Glomerular visceral epithelial cell (primary cell): ENCODE measurements at regions not wholly inside any gene's neighbourhood (a gene's known extent, or its start where the extent isn't known, plus 50 kb on each side); places are given as distances from the start of the nearest gene placed in this dataset.
A peak's percentile ranks its signal among the peaks of the same experiment; 100 is the strongest.

Experiments used
- DNase-seq: peaks from one replicate; pipeline ENCODE4 v3.0.0-alpha.2; 2016; ENCODE audit errors: extremely low spot score

DNA sequence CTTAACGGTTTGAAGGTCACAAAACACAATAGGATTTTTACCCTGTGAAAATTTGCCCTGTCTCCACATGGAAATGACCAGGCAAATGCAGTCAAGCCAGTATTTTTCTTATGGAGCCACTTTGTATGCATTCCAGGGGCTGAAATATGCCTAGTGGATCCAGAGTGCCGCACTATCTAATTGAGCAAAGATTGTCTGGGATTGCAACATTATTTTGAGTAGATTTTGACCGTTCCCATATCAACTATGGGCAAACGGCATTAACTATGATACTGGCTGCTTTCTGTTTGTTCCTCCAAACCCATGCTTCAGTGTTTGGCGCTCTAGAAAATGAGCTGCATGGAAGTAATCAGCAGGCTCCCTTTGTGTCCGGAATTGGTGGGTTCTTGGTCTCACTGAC lies 223.0 kb downstream of the BTG1 start:
- DNase-seq: no peak

DNA sequence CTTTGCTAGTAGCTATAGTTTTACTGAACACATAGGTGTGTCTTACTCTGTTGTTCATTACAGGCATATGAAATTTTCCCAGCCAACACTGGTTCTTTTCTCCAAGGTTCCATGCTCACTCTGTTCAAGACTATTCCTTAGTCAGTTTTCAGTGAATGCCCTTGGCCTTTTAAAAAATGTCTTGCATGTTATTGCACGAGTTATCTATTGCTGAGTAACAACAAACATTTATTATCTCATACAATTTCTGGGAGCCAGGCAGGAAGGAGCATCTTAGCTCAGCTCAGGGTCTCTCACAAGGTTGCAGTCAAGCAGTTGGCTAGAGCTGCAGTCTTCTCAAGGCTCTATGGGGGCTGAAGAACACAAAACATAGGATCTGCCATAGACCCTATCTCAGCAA lies 223.5 kb downstream of the BTG1 start:
- no peak for DNase-seq

DNA sequence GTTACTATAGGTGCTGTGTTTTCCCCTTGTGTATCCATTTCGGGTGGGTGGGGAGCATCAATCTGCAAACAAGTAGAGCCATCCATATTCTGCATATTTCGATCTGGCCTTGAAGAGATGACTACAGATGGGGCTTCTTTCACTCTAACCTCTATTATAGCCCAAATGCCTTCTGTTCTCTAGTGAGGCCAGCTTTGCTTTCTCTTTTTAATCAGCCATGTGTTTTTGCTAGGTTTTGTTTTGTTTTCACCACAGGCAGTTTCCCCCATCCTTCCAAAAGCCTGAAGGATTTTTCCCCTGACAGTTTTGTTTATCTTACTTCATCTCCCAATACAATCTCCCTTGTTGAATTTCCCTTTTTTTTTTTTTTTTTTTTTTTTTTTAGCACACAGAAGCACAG lies 224.1 kb downstream of the BTG1 start:
- no peak for DNase-seq

DNA sequence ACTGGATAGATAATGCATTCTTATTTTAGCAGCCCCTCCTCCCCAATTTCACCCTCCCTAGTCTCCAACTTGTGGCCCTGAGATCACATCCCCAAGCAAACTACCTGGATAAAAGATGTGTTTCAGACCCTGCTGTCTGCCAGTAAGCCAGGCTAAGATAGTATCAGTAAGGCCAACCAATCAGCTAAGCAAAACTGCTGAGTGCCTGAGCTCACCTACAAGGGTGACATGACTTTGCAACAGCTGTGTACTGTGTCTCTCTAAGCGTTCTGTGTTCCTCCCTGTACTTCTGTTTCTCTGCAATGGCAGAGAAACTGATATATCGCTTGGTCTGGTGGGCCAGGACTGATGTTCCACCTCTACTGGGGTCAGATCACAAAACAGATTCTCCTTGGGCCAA lies 224.9 kb downstream of the BTG1 start:
- no peak for DNase-seq

DNA sequence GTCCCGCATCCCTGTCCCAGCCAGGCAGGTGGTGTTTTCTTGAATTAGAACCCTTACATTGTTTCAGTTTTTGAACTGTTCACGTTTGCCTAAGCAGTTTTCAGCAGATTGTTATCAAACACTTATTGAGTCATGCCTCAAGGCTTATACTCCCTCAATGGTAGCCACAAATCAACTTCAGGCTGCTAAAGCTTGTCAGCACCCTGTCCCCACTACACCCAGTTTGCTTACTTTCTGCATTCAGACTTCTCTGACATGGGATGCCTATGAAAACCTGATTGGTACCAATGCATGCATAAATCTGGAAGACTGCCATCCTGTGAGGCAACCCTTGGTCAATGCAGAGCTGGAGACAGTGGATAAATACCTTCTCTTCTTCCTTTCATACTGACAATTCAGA lies 225.4 kb downstream of the BTG1 start:
- no peak for DNase-seq

DNA sequence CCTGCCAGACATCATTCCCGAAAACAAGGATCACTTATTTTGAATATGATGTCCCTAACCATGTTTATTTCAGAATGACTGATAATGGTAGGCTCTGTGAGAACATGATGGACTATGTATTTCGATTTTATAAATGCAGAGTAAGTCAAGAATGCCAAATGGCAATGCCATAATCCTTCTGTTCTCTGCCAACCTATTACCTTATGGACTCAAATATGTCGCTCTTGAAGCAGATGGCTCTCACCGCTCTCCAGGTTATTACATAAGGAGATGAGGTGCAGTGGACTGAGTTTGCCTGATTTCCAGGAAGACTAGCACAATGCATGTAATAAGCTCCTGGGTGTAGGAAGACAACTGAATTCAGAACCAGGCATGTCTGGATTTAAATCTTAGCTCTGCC lies 227.2 kb downstream of the BTG1 start:
- no peak for DNase-seq

DNA sequence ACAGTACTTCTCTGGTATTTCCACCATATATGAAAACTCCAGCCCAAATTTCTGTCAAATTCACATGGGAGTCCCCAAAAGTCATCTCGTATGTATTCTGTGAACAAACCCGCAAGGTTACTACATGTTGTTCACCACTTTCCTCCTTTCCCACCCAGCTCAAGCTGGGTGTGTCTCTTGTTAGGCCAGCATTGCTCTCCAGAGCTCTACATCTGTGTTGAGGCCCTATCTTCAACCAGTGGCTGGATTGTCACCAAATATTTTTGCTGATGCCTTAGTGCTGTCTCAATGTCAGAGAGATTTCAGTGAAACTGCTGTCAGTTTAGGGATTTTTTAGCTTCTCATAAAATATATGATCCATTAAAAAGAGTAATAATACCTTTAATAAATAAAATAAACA lies 230.9 kb downstream of the BTG1 start:
- DNase-seq: no peak

DNA sequence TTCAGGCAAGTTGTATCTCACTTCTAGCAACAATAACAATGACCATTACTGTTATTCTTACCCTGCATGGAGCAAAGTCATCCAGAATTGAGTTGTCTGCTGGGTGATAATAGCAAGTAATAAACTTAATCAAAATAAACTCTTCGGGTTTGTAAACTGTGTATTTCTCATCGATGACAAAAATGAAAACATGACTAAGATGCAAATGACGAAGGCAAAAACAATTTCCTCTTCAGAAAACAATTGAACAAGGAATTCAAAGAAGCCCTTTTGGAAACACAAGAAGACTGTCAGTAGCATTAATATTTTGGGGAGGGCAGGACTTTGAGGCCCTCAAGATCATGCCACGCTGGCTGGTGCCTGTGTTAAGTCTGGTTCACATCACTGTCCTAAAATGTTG lies 232.0 kb downstream of the BTG1 start:
- DNase-seq: no peak

DNA sequence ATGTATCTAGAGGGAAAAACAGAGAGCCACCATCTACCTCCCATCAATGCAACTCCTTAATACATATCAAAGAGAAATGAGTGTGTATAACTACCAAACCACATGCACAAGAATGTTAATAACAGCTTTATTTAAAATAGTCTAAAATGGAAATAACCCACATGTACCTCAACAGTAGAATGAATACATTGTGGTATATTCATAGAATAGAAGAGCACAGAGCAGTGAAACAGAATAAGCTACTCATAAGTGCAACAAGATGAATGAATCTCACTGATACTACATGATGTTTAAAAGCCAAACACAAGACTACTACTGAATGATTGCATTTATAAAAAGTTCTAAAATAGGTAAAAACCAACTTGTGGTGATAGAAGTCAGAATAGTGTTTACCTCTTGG lies 232.5 kb downstream of the BTG1 start:
- no peak for DNase-seq

DNA sequence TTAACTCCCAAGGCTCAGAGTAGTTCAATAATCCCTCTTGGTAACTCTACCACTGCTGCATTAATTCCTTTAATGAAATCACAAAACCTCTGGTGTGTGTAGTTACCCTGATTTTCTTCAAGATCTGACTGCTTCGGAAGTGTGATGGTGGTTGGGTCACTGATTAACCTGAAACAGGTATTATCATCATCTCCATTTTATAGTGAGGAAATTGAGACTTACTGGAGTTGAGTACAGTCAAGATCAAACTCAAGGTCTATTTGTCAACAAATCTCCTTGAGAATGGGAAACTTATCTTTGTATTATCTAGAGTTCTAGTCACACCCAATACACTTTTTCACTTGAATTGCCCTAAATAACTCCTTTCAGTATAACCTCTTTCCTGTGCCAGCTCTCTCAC lies 233.5 kb downstream of the BTG1 start:
- DNase-seq: no peak

DNA sequence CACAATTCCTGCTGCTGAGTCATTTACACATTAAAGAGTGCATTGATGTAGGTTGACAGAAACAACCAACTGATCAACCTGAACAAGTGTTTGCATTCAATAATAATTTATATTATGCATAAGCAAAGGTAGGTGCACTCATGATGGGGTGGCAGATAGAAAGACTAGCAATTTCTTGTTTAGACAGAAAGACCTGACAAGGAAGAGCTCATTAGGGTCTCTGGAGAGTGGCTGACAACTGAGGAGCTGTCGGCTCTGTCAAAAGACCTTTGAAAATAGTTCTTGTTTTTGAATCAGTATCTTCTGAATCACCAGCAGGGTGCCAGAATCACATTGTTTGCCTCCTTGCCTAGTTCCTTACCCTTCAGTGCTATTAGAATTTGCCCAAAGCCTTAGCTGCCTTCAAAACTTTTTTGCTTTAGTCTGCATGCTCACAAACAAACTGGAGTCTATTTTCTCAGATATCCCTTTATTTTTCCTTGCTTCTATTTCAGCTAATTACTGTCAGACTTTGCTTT lies 234.7 kb downstream of the BTG1 start:
- no peak for DNase-seq

DNA sequence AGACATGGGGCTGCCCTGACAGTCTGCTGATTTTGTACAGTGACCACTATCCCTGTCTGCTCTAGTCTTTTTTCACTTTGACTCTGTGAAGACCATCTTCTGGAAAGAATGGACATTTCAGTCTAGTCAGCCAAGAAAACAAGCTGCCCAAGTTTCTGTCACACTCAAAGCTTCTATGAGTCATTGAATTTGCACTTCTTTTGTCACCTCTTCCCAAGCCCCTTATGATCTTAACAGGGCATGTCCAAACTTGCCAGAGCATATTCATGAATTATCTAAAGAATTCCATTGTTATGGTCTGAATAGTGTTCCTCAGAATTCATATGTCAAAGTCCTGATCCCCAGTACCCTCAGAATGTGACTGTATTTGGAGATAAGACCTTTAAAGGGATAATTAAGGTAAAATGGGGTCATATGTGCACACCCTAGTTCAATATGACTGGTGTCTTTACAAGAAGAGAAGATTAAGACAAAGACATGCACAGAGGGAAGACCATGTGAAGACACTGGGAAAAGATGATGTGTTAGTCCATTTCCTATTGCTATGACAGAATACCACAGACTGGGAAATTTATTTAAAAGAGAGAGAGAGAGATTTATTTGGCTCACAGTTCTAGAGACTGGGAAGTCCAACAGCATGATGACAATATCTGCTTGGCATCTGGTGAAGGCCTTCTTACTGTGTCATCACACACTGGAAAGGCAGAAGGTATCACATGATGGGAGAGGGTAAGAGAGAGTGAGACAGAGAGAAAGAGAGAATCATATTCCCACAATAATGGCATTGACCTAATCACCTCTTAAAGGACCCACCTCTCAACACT lies 242.6 kb downstream of the BTG1 start:
- DNase-seq: no peak

DNA sequence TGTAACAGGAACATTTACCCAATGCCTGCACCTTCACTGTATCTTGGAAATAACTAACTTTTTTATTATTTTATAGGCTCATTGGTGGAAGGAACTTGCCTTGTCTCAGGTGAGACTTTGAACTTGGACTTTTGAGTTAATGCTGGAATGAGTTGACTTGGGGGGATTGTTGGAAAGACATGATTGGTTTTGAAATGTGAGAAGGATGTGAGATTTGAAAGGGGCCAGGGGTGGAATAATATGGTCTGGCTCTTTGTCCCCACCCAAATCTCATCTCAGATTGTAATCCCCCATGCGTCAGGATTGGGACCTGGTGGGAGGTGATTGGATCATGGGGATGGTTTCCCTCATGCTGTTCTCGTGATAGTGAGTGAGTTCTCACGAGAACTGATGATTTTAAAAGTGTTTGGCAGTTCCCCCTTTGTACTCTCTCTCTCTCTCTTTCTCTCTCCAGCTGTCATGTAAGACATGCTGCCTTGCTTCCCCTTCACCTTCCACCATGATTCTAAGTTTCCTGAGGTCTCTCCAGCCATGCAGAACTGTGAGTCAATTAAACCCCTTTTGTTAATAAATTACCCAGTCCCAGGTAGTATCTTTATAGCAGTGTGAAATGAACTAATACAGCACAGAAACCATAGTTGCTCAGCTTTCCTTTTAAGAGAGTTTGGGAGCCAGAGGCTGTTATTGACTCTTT lies 244.1 kb downstream of the BTG1 start:
- DNase-seq: peak; percentile 5

DNA sequence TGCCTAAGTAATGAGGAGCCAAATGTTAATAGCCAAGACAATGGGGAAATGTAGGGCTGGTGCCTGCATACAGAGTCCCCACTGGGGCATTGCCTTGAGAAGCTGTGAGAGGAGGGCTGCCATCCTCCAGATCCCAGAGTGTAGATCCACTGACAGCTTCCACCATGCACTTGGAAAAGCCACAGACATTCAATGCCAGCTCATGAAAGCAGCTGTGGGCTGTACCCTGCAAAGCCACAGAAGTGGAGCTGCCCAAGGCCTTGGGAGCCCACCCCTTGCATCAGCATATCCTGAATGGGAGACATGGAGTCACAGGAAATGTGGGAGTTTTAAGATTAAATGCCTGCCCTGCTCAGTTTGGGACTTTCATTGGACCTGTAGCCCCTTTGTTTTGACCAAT lies 244.7 kb downstream of the BTG1 start:
- DNase-seq: no peak

DNA sequence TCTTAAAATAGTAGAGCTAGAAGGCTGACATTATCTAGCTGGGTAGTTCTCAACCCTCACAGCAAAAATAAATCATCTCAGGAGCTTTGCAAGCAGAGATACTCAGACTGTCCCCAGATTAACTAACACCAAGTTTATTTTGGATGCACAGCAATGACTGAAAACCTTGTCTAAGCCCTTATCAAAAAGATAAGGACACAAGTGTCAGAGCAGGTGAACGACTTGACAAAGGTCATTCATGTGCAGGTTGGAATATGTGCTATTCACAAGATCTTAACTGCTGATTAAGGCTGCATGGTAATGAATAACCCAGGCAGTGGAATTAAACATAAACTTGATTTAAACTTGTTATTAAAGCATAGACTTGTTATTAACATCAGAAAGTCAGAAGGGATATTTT lies 246.6 kb downstream of the BTG1 start:
- no peak for DNase-seq

DNA sequence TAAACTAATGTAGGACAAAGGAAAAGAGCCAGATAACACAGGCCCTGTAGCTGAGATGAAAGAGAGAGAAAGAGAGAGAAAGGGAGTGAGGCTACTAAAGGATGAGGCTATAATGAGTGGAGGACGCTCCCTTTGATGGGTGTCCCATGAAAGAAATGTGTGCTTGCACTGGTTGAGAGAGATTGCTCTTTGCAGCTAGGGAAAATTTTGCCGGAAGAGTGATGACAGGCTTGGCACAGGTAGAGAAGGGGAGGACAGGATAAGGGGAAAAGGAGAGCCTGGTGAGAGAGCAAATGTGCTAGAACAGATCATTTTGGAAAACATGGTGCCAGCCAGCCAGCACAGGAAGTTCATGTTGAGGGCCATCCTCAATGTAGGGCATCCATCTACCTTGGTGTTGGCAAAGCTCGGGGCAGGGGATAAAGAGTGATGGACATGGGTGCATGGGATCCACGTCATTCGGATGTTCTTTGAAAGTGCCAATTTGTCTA lies 248.6 kb downstream of the BTG1 start:
- no peak for DNase-seq

DNA sequence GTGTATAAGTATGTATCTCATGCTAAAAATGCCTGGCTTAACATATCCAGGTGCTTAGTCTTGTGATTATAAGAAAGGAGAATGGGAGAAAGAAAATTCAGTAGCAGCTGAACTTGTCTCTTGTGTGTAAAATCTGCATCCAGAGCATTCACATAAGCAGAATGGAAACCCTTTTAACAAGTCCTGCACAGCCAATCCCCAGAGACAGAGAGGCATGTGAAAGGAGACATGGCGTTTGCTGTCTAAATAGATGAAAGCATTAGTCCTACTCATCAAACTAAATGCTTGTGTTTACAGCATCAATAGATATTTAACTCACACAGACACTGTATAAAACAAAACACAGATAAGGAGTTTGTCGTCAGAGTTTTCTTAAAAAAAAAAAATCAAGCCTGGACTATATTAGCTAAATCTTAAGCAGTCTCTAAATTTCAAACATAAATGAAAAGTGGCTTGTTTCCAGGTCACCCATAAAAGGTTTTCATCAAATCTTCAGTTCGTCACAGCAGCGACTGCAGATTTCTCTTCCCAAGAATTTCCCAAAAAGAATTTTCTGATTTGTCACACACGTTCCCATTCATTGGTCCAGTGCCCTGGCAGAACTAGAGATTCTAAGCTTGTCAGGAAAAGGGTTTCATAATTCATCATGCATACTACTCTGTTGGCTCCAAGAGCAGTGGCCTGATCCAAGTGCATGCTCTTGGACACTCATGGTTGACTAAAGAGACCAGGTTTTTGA lies 249.2 kb downstream of the BTG1 start:
- no peak for DNase-seq

DNA sequence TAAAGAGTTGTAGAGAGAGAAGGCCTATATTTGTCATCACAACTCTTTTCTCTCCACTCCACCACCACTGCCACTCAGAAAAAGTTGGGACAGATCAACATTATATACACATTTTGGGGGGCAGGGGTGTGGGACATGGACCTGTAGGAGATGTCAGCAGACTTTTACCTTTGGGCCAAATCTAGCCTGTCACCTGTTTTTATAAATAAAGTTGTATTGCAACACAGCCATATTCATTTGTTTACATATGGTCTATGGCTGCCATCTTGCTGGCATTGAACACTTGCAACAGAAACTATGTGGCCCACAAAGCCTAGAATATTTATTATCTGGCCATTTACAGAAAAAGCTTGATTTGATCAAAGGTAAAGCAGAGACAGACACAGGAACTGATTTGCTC lies 250.7 kb downstream of the BTG1 start:
- no peak for DNase-seq

DNA sequence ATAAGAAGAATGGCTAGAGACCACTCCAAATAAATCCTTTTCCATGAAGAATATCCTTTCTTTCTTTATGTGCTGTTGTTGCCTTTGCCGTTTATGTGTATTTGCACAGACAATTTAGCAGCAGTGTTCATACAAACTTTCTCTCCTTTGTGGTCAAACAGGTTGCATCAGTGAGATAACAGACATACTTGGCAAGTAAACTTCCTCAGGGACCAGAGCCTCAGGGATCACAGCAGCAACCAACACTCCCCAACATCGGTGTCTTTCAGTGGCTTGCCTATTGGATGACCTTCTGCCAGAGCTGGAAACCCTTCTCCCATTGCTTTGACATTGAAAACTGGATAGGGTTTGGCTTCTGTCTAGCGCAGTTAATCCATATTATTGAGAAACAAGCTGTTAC lies 252.2 kb downstream of the BTG1 start:
- no peak for DNase-seq

DNA sequence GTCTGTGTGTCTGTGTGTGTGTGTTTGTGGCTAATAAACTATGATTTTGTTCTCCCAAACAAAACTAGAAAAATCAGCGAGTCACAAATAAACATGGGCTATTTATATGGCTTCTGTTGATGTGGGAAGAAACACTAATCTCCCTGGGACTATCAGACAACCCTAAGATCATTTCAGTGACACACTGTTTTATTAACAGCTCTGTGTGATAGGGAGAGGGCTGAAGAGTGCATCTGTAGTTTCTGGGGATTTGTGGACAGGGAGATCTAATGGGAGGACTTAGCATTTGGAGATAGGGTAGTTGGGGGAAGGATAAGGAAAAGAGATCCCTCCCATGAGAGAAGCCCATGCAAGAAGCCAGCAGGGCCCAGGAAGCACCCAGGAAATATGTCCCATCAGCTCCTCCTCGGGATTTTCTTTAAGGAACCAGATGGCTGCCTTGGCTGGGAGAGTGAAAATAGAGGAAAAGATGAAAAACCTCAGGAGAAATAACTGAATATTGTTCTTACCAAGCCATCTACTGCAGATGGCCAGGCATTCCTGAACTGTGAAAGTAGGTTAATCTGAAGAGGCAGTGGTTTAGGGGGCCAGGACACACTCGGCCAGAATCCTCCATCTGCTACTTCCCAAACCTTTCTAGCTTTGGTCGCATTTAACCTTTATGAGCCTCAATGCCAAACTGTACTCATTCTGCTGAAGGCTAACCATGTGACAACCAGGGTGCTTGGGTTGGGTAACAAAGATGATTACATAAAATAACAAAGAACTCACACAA lies 253.4 kb downstream of the BTG1 start:
- DNase-seq: no peak

DNA sequence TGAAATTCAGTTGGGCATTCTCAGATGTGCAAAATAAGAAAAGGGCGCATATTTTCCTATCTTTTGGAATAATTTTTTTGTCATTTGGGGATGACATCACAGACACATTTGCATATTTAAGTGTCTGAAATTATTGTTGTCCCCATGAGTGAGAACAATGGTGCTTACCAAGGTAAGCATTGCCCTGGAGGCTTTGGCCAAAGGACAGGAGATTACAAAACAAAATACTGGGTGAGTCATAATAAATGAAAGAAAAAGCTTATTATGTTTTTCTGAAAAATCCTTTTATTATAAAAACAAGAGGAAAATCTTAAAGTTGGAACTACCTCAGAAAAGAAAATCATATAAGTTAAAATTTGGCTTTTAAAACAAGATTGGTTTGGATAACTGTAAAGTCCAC lies 254.9 kb downstream of the BTG1 start:
- no peak for DNase-seq

DNA sequence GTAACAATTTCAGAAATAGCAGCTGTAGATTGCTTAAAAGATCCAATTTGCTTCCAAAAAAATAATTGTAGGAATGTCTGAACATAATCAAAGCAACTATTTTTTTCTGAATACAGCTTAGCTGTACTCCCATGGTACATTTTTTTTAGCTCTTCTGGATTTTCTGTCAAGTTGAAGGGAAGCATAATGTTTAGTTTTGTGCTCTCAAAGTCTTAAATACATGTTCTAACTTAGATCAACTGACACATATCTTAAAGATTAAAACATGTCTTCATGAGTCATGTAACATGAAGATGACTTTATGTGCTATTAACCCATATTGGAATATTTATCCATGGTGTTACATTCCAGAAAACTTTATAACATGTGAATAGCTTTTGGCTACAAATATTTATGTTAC lies 255.7 kb downstream of the BTG1 start:
- DNase-seq: no peak
